Islet precursor cell (in vitro differentiated cells): ENCODE measurements at regions not wholly inside any gene's neighbourhood (a gene's known extent, or its start where the extent isn't known, plus 50 kb on each side); places are given as distances from the start of the nearest gene placed in this dataset.
"Not testable (repeated sequence)": the region's sequence is repeated elsewhere in the genome, so short reads cannot be mapped to it uniquely, and the experiment has no call there.

ENCODE experiments used
- DNase-seq: peaks from one replicate; pipeline ENCODE4 v3.0.0-alpha.2; 2018

DNA sequence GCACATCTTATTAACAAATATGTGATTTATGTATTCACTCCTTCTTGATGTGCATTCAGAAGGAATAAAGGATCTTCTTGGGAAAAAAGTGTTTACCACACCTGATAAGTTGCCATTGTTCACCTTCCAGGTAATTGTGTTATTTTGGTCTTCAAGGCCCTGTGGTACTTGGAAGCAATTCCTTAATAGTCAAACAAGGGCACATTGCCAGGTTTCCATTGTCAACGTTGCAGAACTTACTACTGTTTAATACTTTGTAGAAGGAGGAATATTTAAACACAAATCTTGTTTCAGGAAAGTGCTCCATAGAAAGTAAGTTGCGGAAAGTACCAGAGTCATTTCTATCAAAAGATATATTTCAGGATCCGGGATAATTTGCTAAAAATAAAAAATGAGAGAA lies 129.5 kb upstream of the SGK1 start:
- no peak for DNase-seq

DNA sequence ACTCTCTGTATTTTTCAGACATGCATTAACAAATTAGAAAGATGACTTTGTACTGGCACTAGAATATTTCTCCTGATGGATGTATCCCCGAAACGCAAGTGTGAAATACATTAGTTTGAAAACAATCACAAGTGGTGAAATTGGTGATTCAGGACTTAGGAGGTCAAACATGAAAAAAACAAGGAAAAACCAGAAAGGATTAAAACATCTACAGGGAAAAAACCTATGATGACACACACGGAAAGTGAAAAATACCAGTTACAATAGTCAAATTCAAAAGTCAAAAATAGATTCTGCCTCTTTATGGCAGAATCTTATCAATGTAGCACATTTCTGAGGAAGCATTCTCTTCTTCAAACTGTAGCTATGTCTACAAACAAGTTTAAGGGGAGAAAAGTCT lies 129.0 kb upstream of the SGK1 start:
- no peak for DNase-seq

DNA sequence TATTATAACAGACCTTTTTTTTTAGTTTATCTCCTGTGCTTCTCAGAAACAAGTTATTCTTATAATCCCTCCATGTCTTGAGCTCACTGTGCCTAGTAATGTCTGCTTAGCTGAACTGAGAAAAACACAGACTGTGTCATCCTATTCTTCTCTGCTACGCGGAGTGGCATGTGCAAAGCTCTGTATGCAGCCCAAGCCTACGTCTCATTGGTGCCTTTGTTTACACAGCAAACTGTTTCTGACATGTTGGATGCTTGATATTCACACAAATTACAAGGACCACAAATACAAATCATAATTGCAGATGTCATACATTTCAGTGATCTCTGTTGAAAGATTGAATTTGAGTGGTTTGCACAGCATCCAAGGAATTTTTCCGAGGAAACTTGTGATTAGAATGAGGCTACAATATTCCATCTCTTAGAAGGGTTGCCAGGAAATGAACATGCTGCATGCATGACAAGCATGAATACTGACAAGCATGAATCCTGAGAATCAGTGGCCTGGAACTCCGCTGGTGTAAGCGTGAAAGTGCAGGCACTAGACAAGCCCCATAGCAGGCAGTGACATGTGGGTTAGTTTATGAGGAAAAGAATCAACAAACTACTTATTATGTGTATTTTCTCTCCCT lies 128.4 kb upstream of the SGK1 start:
- DNase-seq, result no peak

DNA sequence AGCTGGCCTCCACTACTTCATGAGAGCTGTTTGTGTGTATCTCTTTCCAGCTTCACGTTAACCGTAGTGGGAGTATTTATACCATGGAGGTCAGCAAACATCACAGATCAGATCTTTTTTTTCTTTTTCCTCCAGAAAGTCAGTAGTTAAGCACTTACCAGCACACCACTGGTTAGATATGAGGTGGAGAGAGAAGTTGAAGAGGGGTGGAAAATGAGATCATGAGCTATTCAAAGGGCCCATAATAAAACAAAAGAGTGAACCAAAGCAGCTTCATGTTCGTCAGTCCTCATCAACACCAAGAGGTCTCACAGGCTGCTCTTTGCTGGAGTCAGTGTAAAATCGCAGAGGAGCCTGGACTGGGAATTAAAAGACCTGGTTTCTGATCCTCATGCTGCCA lies 125.1 kb upstream of the SGK1 start:
- no peak for DNase-seq

DNA sequence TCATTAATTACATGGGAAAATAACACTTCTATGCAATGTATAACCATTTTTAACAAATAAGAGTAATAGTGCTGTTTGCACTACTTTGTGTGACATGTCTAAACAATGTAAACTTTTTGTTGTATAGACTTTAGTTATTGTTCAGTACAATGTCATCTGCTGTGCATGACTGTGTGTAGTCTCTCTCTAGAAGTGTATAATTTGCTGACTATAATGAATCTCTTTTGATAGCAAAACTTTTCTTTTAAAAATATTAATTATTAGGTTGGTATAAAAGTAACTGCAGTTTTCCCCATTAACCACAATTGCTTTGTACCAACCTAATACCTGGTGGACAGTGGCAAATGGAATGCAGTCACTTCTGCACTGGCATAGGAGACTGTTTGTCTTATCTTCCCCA lies 124.2 kb upstream of the SGK1 start:
- DNase-seq, result no peak

DNA sequence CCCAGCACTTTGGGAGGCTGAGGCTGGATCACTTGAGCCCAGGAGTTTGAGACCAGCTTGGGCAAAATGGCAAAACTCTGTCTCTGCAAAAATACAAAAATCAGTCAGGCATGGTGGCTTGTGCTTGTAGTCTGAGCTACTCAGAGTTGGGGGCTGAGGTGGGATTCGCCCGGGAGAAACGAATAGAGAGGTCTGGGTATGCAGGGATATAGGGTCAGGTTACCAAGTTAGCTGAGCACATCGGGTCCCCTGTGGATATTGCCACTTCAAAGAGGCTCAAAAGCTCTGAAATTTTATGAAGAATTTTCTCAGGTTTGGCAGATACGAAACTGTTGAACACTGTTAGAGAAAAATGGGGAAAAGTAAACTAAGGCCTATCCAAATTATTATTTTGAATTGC lies 120.9 kb upstream of the SGK1 start:
- DNase-seq, result no peak

DNA sequence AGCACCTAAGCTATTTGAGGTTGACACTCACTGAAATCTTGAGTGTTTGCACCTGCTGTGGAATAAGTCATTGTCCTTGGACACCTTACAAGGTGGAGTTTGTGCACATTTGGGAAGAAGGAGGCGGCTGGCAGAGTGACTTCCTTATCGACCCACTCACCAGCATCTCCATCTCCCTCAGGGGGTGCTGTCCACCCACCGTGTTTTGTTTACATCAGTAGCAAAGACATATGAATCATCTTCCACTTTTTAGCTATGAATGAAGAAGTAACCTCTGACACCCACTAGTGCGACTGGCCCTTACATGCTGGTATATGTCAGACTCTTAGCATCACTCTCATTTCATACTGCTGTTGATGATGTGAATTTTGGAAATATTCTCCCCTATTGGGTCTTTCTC lies 119.5 kb upstream of the SGK1 start:
- no peak for DNase-seq

DNA sequence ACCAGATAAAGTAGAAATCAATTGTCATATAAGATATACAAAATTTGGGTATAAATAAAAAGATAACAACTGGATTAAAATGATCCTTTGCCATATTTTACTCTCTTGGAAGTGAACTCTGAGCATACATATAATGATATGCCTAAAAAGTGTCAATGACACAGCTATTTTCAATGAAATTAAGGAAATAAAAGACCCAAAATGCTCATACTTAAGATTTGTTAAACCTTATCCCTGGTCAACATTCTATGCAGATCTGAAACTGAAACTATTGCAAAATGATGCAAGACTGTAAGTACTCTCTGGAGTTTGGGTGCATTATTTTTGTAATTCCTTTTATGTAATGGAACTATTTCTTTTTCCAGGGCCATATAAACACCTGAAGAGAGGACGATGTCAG lies 119.0 kb upstream of the SGK1 start:
- no peak for DNase-seq

DNA sequence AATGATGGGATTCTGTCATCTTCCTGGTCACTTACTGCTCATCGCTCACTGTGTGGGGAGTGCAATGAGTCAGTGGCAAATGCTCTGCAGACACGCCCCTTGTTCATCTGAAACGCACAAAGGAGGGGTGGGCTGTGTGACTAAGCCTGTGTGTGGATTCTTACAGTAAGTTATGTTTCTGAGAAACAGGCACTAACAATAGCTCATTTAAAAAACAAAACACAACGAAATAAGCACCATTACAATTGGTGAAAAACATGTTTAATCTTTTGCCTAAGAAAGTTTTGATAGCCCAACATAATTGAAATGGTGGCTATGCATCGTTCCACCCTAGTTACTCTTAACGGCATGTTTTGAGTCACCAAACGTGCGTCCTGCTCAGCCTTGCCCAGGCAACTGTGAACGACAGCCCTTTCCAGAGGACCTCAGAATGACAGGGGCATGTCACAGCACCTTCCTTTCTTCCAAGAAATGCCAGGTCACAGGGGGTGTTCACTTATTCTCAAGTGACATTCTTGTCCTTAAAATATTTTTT lies 118.4 kb upstream of the SGK1 start:
- DNase-seq, result peak; percentile 93

DNA sequence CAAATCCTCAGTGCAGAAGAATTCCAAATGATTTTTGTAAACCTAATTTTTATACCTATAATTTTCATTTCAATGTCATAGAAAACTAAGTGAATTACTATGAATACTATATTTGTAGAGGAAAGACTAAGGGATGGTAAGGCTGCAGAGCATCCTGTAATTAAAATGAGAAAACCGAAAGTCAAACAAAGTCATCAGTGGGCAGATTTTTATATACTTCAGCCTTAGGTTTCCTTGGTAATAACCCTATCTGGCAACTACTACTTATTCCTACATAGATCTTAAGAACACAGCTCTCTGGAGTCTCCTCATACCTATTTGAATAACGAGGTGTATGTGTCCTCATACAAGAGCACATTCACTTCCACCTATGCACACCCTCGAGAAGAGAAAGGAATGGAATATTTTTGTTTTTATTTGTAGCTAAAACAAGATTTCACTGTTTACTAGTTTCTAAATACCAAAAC lies 117.9 kb upstream of the SGK1 start:
- DNase-seq, result no peak

DNA sequence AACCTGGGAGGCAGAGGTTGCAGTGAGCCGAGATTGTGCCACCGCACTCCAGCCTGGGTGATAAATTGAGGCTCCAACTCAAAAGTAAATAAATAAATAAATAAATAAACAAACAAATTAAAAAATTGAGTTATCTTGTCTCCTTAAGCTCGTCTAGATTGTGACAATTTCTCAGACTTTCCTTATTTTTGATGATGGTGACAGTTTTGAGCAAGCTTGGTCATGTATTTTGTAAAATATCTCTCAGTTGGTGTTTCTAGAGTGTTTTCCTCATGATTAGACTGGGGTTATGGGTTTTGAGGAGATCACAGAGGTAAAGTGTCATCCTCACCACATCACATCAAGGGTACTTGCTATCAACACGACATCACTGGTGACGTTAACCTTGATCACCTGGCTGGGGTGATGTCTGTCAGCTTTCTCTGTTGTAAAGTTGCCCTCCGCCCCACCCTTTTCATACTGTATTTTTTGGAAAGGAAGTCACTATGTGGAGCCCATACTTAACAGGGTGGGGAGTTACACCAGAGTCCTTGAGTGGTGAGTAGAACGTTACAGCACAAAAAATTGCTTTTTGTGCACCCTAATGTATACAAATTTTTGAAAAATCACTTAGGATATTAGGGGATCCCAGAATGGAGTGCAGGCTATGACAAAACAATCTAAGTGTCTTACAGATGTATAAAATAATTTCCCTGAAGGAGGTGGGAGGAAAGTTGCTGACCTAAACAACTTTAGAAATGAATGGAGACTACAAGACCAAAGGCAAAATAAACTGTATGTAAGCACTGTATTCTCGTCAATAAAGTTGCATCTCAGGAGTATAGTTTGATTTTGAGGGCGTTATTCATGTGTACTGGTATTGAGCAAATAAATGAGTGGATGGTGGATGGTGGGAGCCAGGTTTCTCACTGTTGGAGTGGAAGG lies 116.4 kb upstream of the SGK1 start:
- DNase-seq, result no peak

DNA sequence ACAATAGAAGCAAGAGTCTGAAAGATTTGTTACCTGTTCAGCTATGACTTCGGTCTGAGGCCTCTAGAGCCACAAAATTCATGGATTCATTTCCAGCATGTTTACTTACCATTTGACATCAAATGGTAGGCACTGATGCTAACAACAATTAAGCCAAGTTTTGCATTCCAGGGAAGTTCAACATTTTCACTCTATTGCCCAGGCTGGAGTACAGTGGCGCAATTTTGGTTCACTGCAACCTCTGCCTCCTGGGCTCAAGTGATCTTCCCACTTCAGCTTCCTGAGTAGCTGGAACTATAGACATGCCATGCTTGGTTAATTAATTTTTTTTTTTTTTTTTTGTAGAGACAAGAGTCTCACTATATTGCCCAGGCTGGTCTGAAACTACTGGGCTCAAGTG lies 114.1 kb upstream of the SGK1 start:
- no peak for DNase-seq

DNA sequence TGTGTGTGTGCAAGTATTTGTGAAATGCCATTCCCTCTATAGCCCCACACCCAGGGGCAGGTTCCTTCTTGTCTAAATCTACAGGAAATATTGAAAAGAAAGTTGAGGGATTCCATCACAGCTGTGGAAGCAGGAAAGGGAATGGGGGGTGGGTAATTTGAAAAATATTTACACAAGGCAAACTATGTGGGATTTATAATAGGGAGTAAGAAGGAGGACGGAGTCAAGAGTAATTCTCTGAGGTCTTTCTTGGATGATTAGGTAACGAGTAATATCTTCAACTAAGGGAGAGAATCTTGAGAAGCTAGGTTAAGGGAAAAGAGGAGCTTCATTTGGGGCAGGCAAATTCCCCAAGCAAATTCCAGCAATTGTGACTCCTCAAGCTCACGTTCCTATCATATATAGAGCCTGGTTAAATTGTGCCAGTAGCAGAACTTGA lies 113.5 kb upstream of the SGK1 start:
- DNase-seq, result no peak

DNA sequence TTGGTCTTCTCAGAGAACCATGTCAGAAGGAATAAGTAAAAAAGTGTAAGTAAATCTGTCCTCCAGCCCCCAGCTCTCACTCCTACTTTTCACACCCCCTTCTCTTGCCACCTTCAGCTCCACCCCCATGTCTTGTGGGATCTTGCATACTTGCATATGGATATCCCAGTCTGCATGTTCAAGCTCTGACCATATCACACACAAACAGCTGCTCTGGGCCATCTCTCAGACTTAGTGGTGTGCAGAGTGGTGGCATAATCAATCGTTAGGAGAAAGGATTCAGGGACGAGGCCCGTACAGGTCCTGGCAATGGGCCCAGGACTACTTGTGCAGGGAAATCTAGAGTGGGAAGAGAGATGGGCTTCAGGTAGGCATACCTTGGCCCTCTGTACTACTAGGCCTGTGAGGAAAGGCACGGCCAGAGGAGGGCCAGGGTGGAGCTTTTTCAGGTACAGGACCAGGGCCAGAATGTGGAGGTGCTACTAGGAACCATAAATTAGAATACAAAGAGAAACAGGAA lies 112.0 kb upstream of the SGK1 start:
- DNase-seq, result no peak

DNA sequence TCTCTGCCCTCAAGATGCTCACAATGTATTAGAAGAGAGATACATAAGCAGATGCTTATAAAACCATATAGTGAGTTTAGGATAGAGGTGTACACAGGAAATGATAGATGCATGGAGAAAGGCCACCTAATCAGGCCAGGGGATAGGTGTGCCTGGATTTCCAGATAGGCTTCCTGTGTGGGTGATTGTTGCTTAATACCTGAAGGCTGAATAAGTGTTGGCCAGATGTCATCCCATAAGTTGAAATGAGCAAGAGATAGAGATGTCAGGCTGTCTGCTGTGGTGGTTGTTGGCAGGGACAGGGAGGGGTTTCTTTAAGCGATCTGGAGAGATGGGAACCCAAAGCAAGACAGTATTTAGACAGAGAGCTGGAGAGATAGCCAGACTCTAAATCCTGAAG lies 109.8 kb upstream of the SGK1 start:
- no peak for DNase-seq

DNA sequence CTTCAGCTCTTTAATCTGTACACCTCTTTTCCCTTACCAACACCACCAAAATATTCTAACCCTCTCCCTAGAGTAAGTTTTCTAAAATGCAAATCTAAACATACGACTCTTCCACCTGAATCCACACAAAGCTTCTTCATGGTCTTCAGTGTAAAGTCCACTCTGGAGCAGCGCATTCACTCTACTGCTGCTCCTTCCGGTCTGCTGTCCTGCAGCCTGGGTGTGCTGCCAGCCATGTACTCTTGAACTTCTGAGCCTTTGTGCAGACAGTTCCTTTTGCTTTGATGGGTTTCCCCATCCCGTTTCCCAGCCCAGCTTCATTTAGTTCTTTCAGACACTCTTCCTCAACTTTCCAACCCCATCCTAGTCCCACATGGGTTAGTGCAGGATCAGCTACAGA lies 108.7 kb upstream of the SGK1 start:
- no peak for DNase-seq

DNA sequence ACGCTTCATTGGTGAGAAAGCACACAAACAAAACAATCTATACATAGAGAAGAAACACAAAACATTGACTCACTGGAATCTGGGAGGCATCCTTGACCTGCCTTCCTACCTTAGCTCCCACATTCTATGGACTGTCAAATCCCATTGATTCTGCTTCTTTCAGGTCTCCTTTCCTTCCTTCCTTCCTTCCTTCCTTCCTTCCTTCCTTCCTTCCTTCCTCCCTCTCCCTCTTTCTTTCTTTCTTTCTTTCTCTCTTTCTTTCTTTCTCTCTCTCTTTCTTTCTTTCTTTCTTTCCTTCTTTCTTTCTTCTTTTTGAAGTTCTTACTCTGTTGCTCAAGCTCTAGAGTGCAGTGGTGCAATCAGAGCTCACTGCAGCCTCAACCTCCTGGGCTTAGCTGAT lies 108.0 kb upstream of the SGK1 start:
- not testable (repeated sequence) for DNase-seq

DNA sequence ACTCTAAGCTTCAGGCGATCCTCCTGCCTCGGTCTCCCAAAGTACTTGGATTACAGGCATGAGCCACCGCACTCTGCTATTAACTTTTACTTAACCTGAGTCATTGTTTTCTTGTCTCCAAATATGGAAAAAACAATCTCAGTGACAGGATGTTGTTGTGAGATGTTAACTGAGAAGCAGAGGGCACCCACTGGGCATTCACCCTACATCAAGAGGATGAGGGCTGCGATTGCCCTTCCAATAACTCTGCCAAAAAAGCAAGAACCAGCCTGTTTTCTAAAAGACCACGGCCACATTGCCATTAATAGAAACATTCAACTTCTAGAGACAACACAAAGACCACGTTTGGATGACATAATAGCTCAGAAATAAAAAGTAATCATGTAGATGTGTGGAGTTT lies 107.6 kb upstream of the SGK1 start:
- DNase-seq, result no peak

DNA sequence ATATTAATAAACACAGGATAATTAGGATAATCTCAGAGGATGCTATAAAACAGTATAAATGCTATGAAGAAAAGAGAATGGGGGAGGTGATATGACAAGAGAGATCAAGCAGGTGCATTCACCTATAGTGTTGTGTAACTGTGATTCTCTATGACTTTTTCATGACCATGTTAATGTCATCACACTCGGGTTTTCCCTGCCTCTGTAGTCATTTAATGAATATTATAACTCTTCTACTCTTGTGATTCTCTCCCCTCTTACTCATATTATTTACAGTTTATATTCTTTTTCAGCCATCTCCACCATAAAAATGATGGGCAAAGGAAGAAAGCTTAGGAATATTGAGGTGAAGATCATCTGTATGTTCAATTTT lies 106.9 kb upstream of the SGK1 start:
- DNase-seq, result no peak

DNA sequence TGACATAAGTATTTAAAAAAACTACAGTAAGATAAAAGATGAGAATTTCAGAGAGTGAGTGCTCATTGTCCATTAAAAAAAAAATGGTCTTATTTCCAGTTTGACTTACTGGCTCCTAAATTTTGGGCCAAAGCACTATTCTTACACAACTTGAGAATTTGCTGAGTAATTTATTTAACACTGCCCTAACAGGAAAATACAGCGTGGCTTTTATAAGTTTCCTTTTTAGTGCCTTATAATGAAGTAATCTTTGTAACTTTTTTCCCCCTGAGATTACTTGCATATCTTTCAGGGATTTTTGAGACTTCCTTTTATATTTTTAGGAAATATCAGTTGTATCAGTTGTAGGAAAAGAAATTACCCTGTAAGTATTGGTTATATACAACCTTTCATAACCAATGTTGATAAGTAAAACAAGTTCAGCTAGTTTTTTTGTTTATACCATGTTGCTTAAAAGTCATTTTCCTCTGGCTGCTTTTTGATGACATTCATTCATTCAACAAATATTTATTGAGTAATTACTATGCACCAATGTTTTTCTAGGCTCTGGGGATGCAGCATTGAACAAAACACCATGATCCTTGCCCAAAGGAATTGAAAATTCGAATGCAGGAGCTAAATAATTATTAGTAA lies 106.4 kb upstream of the SGK1 start:
- DNase-seq, result no peak

DNA sequence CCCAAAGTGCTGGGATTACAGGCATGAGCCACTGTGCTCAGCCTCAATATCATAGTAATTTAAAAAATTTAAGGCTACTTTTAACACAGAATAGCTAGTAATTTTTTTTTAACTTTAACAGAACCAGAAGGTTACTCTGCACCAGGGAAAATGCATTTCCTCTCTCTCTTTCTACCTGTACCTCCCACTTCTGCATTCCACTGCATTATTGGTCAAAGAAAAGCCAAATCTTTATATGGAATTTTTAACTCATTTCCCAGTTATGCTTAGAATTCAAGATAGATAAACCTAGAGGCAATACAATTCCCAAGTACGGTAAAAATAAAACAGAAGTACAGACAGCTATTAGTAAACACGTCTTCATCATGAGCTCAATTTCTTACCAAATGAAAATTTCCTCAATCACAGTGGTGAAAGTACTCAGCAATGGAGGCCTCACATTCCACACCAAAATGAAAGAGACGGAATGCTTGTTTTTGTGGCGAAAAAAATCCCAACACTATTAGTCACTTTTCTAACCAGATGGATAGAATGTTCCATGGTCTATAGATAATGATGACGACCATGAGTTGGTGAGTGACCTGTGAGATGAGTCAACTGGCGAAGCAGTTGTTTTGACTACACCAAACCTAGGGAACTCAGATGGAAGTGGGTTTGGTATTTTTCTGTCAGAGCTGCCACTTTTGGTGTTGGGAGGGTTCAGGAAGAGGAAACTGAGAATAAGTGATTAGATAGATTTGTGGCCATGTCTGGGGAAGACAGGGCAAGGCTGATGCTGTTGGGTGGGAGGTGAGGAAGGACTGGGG lies 104.7 kb upstream of the SGK1 start:
- DNase-seq, result peak; percentile 82

DNA sequence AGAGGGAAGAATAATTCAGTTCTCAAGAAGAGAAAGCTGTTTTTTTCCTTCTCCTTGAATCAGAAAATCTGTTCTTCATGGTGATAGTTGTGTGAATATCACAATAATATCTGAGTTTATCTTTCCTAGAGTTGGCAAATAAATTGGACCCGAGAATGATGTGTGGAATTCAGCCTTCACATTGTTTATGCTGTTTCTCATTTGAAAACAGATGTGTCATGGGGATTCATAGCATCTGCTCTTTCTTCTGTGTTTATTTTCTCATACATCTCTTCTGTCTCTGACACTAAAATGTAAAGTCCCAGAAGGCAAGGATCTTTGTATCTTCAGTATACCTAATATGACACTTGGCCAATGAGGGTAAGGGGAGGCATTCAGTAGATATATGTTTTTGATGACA lies 103.6 kb upstream of the SGK1 start:
- no peak for DNase-seq
